HCT116 (cell line): ENCODE measurements at regions not wholly inside any gene's neighbourhood (a gene's known extent, or its start where the extent isn't known, plus 50 kb on each side); places are given as distances from the start of the nearest gene placed in this dataset.

Experiments used
- ATAC-seq: fragments of 200-7000 bp; cut with Tn5 transposase; 2 replicates; pipeline ENCODE4 v1.9.1; 2020; ENCODE audit warnings: mild to moderate bottlenecking, moderate library complexity
- BruUV-seq: library from RNA; stranded (reverse); fragments of 400-500 nt; replicated peaks from 2 replicates; lab custom pipeline; 2021; lab: Mats Ljungman, UMichigan
- CTCF ChIA-PET: fragments of 300-600 bp; sonication (Branson Sonifier 250); formaldehyde crosslinking; loops from one replicate; lab custom pipeline; 2021; ENCODE audit warnings: antibody characterized with exemption; lab: Charles Lee
- POLR2A ChIA-PET: fragments of 300-600, 350-600 bp; sonication (Branson Sonifier 250); formaldehyde crosslinking; loops from one replicate; lab custom pipeline; 2021; ENCODE audit warnings: antibody characterized with exemption; lab: Charles Lee
- RAD21 ChIA-PET, 2 experiments: fragments of 300-600 bp; sonication (Branson Sonifier 250); formaldehyde crosslinking; loops; one replicate each; lab custom pipeline; 2023; ENCODE audit warnings: low total read pairs in 2 of 2; ENCODE audit not compliant: uncharacterized antibody in 2 of 2, unreplicated experiment in 2 of 2, low non-redundant PET in 1 of 2; lab: Charles Lee
- DNase-seq: peaks from one replicate; pipeline ENCODE4 v3.0.0-alpha.2; 2010; ENCODE audit warnings: low read depth, low spot score
- H2AFZ ChIP-seq: fragments of 200-600 bp; shearing (Covaris generic), sonication (generic); 2 replicates; pipeline ENCODE4 v1.6.1; 2017; ENCODE audit warnings: low read depth, mixed run types, mixed read lengths, antibody characterized with exemption, low read length; ENCODE audit not compliant: poor library complexity, severe bottlenecking
- H3K27ac ChIP-seq: 2 replicates; pipeline ENCODE4 v1.5.1; 2012; ENCODE audit warnings: low read depth, low read length
- H3K27me3 ChIP-seq: fragments of 200-600 bp; sonication (generic); 2 replicates; pipeline ENCODE4 v1.6.1; 2016; ENCODE audit warnings: mixed run types, low read length, mixed read lengths; ENCODE audit not compliant: insufficient read depth
- H3K36me3 ChIP-seq, 2 experiments: fragments of 200-500 bp in 1 of 2; fragments of 200-600 bp in 1 of 2; sonication (Bioruptor generic) in 1 of 2; sonication (generic) in 1 of 2; 2 replicates each; pipeline versions ENCODE4 v1.5.1 to v1.6.1; 2014 to 2016; ENCODE audit warnings: low read length in 2 of 2, inconsistent platforms in 1 of 2, mixed read lengths in 1 of 2, mixed run types in 1 of 2; ENCODE audit not compliant: insufficient read depth in 2 of 2, control insufficient read depth in 1 of 2
- H3K4me1 ChIP-seq, 2 experiments: fragments of 200-600 bp in 1 of 2; sonication (generic) in 1 of 2; 2 replicates each; pipeline versions ENCODE4 v1.5.1 to v1.6.1; 2012 to 2017; ENCODE audit warnings: low read length in 2 of 2, inconsistent platforms in 1 of 2, mild to moderate bottlenecking in 1 of 2, mixed read lengths in 1 of 2, mixed run types in 1 of 2, moderate library complexity in 1 of 2; ENCODE audit not compliant: insufficient read depth in 2 of 2, control insufficient read depth in 1 of 2
- H3K4me2 ChIP-seq: fragments of 200-600 bp; sonication (generic); 2 replicates; pipeline ENCODE4 v1.6.1; 2017; ENCODE audit warnings: mixed run types, low read length, mixed read lengths
- H3K4me3 ChIP-seq, 2 experiments: fragments of 200-600 bp in 1 of 2; sonication (generic) in 1 of 2; replicated peaks in 1 of 2; 2 replicates each; pipeline ENCODE4 v1.5.1; 2011 to 2016; ENCODE audit warnings: low read length in 2 of 2, control low read depth in 1 of 2, low read depth in 1 of 2, mild to moderate bottlenecking in 1 of 2, mixed read lengths in 1 of 2, mixed run types in 1 of 2
- H3K79me2 ChIP-seq: fragments of 200-600 bp; sonication (generic); 2 replicates; pipeline ENCODE4 v1.6.1; 2017; ENCODE audit warnings: mild to moderate bottlenecking, mixed run types, low read length, moderate library complexity, mixed read lengths; ENCODE audit not compliant: insufficient read depth
- H3K9ac ChIP-seq: fragments of 200-600 bp; sonication (generic); 2 replicates; pipeline ENCODE4 v1.6.1; 2016; ENCODE audit warnings: low read length, mixed read lengths
- H3K9me2 ChIP-seq: fragments of 200-600 bp; sonication (generic), shearing (Covaris generic); 2 replicates; pipeline ENCODE4 v1.6.1; 2017; ENCODE audit warnings: mixed run types, mild to moderate bottlenecking, moderate library complexity; ENCODE audit not compliant: insufficient read depth
- H3K9me3 ChIP-seq, 2 experiments: fragments of 200-500 bp in 1 of 2; fragments of 200-600 bp in 1 of 2; sonication (Bioruptor generic) in 1 of 2; sonication (generic) in 1 of 2; 2 replicates each; pipeline ENCODE4 v1.6.1; 2014 to 2017; ENCODE audit warnings: low read length in 2 of 2, mixed read lengths in 2 of 2, inconsistent platforms in 1 of 2, low read depth in 1 of 2, mild to moderate bottlenecking in 1 of 2, mixed run types in 1 of 2, moderate library complexity in 1 of 2; ENCODE audit not compliant: control insufficient read depth in 1 of 2, insufficient read depth in 1 of 2
- H4K20me1 ChIP-seq: fragments of 200-600 bp; sonication (generic), shearing (Covaris generic); 2 replicates; pipeline ENCODE4 v1.6.1; 2017; ENCODE audit warnings: mixed run types, mild to moderate bottlenecking, moderate library complexity; ENCODE audit not compliant: insufficient read depth
- CBX3 ChIP-seq: IDR thresholded peaks from 2 replicates; pipeline ENCODE4 v1.6.1; 2012; ENCODE audit warnings: low read depth
- CEBPB ChIP-seq: IDR thresholded peaks from 2 replicates; pipeline ENCODE4 v1.6.1; 2012; ENCODE audit warnings: low read depth
- EGR1 ChIP-seq: IDR thresholded peaks from 2 replicates; pipeline ENCODE4 v1.6.1; 2012; ENCODE audit warnings: low read depth
- ELF1 ChIP-seq: IDR thresholded peaks from 2 replicates; pipeline ENCODE4 v1.6.1; 2012; ENCODE audit warnings: low read depth, borderline replicate concordance
- EZH2 ChIP-seq: fragments of 200-600 bp; sonication (generic); IDR thresholded peaks from 2 replicates; pipeline ENCODE4 v1.6.1; 2017; ENCODE audit warnings: antibody characterized with exemption, mixed run types
- EZH2phosphoT487 ChIP-seq: fragments of 200-600 bp; IDR thresholded peaks from 2 replicates; pipeline ENCODE4 v1.6.1; 2018; ENCODE audit warnings: antibody characterized with exemption, borderline replicate concordance
- FOSL1 ChIP-seq: IDR thresholded peaks from 2 replicates; pipeline ENCODE4 v1.6.1; 2012; ENCODE audit warnings: low read depth
- JUND ChIP-seq: IDR thresholded peaks from 2 replicates; pipeline ENCODE4 v1.6.1; 2012
- POLR2A ChIP-seq: IDR thresholded peaks from 2 replicates; pipeline ENCODE4 v1.7.0; 2011; ENCODE audit warnings: borderline replicate concordance; ENCODE audit not compliant: insufficient read depth, insufficient read length; ENCODE audit errors: extremely low read depth
- POLR2AphosphoS5 ChIP-seq: IDR thresholded peaks from 2 replicates; pipeline ENCODE4 v1.6.1; 2011; ENCODE audit warnings: mild to moderate bottlenecking, low read depth, low read length, moderate library complexity
- SIN3A ChIP-seq: IDR thresholded peaks from 2 replicates; pipeline ENCODE4 v1.6.1; 2012; ENCODE audit warnings: low read depth
- SP1 ChIP-seq: IDR thresholded peaks from 2 replicates; pipeline ENCODE4 v1.6.1; 2012; ENCODE audit warnings: low read depth
- SRF ChIP-seq: IDR thresholded peaks from 2 replicates; pipeline ENCODE4 v1.6.1; 2012; ENCODE audit warnings: low read depth
- TCF7L2 ChIP-seq: IDR thresholded peaks from 2 replicates; pipeline ENCODE4 v1.7.0; 2011; ENCODE audit warnings: borderline replicate concordance, inconsistent platforms; ENCODE audit not compliant: insufficient read depth, insufficient read length; ENCODE audit errors: extremely low read depth
- ZFX ChIP-seq: fragments of 450-650 bp; IDR thresholded peaks from 2 replicates; pipeline ENCODE4 v1.6.1; 2017
- ZNF274 ChIP-seq: fragments of 200-500 bp; sonication (Bioruptor generic); IDR thresholded peaks from 2 replicates; pipeline ENCODE4 v1.6.1; 2014; ENCODE audit warnings: mild to moderate bottlenecking, low read depth, low read length, inconsistent platforms
- intact Hi-C: fragments of 100-400 bp; cut with micrococcal nuclease; formaldehyde crosslinking; loops from 2 replicates; pipeline ENCODE4 v1.10.0; 2022
- TF ChIP-seq, protein P1 (sequence below): IDR thresholded peaks from 2 replicates; pipeline ENCODE4 v1.6.1; 2011; ENCODE audit warnings: mild to moderate bottlenecking, low read length, moderate library complexity; ENCODE audit not compliant: insufficient replicate concordance; ENCODE audit errors: extremely low read depth
- TF ChIP-seq, protein P2 (sequence below): IDR thresholded peaks from 2 replicates; pipeline ENCODE4 v1.6.1; 2012; ENCODE audit warnings: low read depth
- TF ChIP-seq, protein P3 (sequence below): IDR thresholded peaks from 2 replicates; pipeline ENCODE4 v1.6.1; 2012

DNA sequence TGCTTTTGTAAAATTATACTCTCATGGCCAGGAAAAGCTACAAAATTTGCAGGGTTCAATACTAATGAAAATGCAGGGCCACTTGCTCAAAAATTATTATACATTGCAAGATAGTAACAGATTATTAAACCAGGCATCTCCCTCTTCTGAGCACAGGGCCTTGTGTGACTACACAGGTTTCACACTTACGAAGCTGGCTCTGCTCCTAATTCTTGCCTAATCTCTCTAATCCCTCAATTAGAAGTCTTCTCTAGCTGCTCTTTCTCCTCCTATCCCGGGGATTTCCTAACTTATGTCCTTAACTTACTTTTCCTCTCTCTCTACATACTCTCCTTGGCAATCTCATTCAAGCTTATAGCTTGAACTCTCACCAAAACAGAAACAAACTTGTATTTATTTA, 168.3 kb downstream of the AREG start:
- no peak for DNase-seq
- BruUV-seq = no TSS peak
- no peaks in the 10 kb centered on the region for H3K27me3 ChIP-seq
- H3K4me3 ChIP-seq = no peak overlapping the region
- H3K36me3 ChIP-seq = peaks cover 0 to 15% of the 10 kb centered on the region in 2 experiments; a peak in 2 of 4 replicates
- H3K9me3 ChIP-seq = peaks cover 5 to 8% of the 10 kb centered on the region in 2 experiments; a peak in 1 of 4 replicates
- H3K4me1 ChIP-seq = peaks cover 21 to 29% of the 10 kb centered on the region in 2 experiments
- H3K79me2 ChIP-seq = no peaks in the 10 kb centered on the region
- H3K4me2 ChIP-seq = no peak overlapping the region
- H4K20me1 ChIP-seq = no peaks in the 10 kb centered on the region
- TF ChIP-seq SIN3A (no peak), FOSL1 (no peak), POLR2A (no peak), EGR1 (no peak), CEBPB (no peak), POLR2AphosphoS5 (no peak), CBX3 (no peak), TCF7L2 (no peak), EZH2 (no peak), JUND (no peak), ELF1 (no peak), ZFX (no peak), SRF (no peak), SP1 (no peak), EZH2phosphoT487 (no peak), ZNF274 (no peak)
- TF ChIP-seq, protein P1, sequence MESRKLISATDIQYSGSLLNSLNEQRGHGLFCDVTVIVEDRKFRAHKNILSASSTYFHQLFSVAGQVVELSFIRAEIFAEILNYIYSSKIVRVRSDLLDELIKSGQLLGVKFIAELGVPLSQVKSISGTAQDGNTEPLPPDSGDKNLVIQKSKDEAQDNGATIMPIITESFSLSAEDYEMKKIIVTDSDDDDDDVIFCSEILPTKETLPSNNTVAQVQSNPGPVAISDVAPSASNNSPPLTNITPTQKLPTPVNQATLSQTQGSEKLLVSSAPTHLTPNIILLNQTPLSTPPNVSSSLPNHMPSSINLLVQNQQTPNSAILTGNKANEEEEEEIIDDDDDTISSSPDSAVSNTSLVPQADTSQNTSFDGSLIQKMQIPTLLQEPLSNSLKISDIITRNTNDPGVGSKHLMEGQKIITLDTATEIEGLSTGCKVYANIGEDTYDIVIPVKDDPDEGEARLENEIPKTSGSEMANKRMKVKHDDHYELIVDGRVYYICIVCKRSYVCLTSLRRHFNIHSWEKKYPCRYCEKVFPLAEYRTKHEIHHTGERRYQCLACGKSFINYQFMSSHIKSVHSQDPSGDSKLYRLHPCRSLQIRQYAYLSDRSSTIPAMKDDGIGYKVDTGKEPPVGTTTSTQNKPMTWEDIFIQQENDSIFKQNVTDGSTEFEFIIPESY = no peak
- TF ChIP-seq, protein P2, sequence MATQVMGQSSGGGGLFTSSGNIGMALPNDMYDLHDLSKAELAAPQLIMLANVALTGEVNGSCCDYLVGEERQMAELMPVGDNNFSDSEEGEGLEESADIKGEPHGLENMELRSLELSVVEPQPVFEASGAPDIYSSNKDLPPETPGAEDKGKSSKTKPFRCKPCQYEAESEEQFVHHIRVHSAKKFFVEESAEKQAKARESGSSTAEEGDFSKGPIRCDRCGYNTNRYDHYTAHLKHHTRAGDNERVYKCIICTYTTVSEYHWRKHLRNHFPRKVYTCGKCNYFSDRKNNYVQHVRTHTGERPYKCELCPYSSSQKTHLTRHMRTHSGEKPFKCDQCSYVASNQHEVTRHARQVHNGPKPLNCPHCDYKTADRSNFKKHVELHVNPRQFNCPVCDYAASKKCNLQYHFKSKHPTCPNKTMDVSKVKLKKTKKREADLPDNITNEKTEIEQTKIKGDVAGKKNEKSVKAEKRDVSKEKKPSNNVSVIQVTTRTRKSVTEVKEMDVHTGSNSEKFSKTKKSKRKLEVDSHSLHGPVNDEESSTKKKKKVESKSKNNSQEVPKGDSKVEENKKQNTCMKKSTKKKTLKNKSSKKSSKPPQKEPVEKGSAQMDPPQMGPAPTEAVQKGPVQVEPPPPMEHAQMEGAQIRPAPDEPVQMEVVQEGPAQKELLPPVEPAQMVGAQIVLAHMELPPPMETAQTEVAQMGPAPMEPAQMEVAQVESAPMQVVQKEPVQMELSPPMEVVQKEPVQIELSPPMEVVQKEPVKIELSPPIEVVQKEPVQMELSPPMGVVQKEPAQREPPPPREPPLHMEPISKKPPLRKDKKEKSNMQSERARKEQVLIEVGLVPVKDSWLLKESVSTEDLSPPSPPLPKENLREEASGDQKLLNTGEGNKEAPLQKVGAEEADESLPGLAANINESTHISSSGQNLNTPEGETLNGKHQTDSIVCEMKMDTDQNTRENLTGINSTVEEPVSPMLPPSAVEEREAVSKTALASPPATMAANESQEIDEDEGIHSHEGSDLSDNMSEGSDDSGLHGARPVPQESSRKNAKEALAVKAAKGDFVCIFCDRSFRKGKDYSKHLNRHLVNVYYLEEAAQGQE = no peak
- TF ChIP-seq, protein P3, sequence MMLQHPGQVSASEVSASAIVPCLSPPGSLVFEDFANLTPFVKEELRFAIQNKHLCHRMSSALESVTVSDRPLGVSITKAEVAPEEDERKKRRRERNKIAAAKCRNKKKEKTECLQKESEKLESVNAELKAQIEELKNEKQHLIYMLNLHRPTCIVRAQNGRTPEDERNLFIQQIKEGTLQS = no peak
- no peak overlapping the region for H3K9ac ChIP-seq
- ChIA-PET RAD21 (no interaction called here), CTCF (no interaction called here), POLR2A (no interaction called here)
- no peak overlapping the region for H2AFZ ChIP-seq
- no peaks in the 10 kb centered on the region for H3K9me2 ChIP-seq
- intact Hi-C loops = no loop called here
- ATAC-seq = no peak
- no peak overlapping the region for H3K27ac ChIP-seq
